ENCODE measurements at regions not wholly inside any gene's neighbourhood (a gene's known extent, or its start where the extent isn't known, plus 50 kb on each side); places are given as distances from the start of the nearest gene placed in this dataset.

- no peaks in the 10 kb centered on the region for H3K36me3 ChIP-seq (ENCODE audit: control insufficient read depth in 4 of 4, insufficient read depth in 4 of 4, low read length in 4 of 4)
- no peak overlapping the region for H3K9ac ChIP-seq (ENCODE audit: insufficient read depth in 1 of 2, low read length in 2 of 2)
- 88 to 96% methylated on average over 5 of the region's 5 CpGs for WGBS, 2 donors
- no peak for TF ChIP-seq CTCF (IDR thresholded peaks at IDR 0.05; ENCODE audit: control extremely low read depth, extremely low read depth)
- no peaks in the 10 kb centered on the region for H3K27me3 ChIP-seq (ENCODE audit: control insufficient read depth in 3 of 3, insufficient read depth in 3 of 3, low read length in 2 of 3)
- no peaks in the 10 kb centered on the region for H3K9me3 ChIP-seq (ENCODE audit: control insufficient read depth in 4 of 4, insufficient read depth in 3 of 4, low read length in 3 of 4)
- no peak overlapping the region for H3K27ac ChIP-seq (ENCODE audit: low read depth in 1 of 2, low read length in 1 of 2)
- ATAC-seq (ENCODE audit: insufficient read depth, low FRiP score): no peak
- peaks cover 0 to 27% (median 6%) of the 10 kb centered on the region in 5 donors for H3K4me1 ChIP-seq (ENCODE audit: control insufficient read depth in 5 of 5, insufficient read depth in 5 of 5, low read length in 5 of 5)
- no peak for DNase-seq
- H3K4me3 ChIP-seq: no peak overlapping the region
Observed at GRCh38 chr5:138640138-138640537, 64.9 kb upstream of the HSPA9 start.

DNA sequence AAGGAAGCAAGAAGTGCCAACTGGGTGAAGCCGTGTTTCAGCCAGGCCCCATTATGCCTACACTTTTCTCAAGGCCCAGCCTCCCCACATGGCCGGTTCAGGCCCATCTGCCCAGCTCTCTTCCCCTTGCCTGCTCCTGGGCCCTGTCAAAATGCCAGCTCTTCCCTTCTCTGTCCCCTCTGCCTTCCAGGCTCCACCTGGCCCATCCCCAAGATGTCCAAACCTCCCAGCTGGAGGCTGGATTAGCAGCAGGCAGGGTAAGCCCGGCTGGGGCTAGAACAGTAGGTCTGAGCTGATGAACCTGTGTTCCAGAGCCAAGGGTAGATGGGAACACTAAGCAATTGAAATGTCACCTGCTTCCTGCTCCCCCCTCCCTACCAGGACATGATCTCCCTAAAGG is 64.1 kb upstream of the HSPA9 start:
- Histone ChIP-seq H3K9me3 (ENCODE audit: control insufficient read depth in 4 of 4, insufficient read depth in 3 of 4, low read length in 3 of 4) (no peaks in the 10 kb centered on the region), H3K36me3 (ENCODE audit: control insufficient read depth in 4 of 4, insufficient read depth in 4 of 4, low read length in 4 of 4) (no peaks in the 10 kb centered on the region), H3K27me3 (ENCODE audit: control insufficient read depth in 3 of 3, insufficient read depth in 3 of 3, low read length in 2 of 3) (no peaks in the 10 kb centered on the region), H3K4me1 (ENCODE audit: control insufficient read depth in 5 of 5, insufficient read depth in 5 of 5, low read length in 5 of 5) (peaks cover 0 to 33% (median 10%) of the 10 kb centered on the region in 5 donors), H3K27ac (ENCODE audit: low read depth in 1 of 2, low read length in 1 of 2) (no peak overlapping the region), H3K9ac (ENCODE audit: insufficient read depth in 1 of 2, low read length in 2 of 2) (no peak overlapping the region), H3K4me3 (no peak overlapping the region)
- no peak for DNase-seq
- WGBS, 2 donors: 93% methylated on average over 2 to 3 of the region's 3 CpGs
- ATAC-seq (ENCODE audit: insufficient read depth, low FRiP score): no peak
- no peak for TF ChIP-seq CTCF (IDR thresholded peaks at IDR 0.05; ENCODE audit: control extremely low read depth, extremely low read depth)

DNA sequence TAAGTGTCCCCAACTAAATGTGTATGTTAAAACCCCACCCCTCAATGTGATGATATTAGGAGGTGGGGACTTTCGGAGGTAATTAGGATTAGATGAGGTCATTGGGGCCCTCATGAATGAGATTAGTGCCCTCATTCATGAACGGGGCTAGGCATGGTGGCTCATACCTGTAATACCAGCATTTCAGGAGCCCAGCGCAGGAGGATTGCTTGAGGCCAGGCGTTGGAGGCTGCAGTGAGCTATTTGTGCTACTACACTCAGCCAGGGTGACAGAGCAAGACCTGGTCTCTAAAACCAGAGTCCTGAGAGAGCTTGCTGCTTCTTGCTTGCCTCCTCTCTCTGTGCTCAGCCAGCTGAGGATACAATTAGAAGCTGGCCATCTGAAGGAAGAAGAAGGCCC is 62.1 kb upstream of the HSPA9 start:
- ATAC-seq (ENCODE audit: insufficient read depth, low FRiP score) (no peak), DNase-seq (no peak)
- H3K36me3 ChIP-seq (ENCODE audit: control insufficient read depth in 4 of 4, insufficient read depth in 4 of 4, low read length in 4 of 4): no peaks in the 10 kb centered on the region
- no peak overlapping the region for H3K9ac ChIP-seq (ENCODE audit: insufficient read depth in 1 of 2, low read length in 2 of 2)
- H3K27ac ChIP-seq (ENCODE audit: low read depth in 1 of 2, low read length in 1 of 2): no peak overlapping the region
- H3K27me3 ChIP-seq (ENCODE audit: control insufficient read depth in 3 of 3, insufficient read depth in 3 of 3, low read length in 2 of 3): no peaks in the 10 kb centered on the region
- 96 to 99% methylated on average over 4 of the region's 4 CpGs for WGBS, 2 donors
- no peak for TF ChIP-seq CTCF (IDR thresholded peaks at IDR 0.05; ENCODE audit: control extremely low read depth, extremely low read depth)
- H3K9me3 ChIP-seq (ENCODE audit: control insufficient read depth in 4 of 4, insufficient read depth in 3 of 4, low read length in 3 of 4): no peaks in the 10 kb centered on the region
- H3K4me3 ChIP-seq: no peak overlapping the region
- H3K4me1 ChIP-seq (ENCODE audit: control insufficient read depth in 5 of 5, insufficient read depth in 5 of 5, low read length in 5 of 5): peaks cover 0 to 33% (median 10%) of the 10 kb centered on the region in 5 donors

DNA sequence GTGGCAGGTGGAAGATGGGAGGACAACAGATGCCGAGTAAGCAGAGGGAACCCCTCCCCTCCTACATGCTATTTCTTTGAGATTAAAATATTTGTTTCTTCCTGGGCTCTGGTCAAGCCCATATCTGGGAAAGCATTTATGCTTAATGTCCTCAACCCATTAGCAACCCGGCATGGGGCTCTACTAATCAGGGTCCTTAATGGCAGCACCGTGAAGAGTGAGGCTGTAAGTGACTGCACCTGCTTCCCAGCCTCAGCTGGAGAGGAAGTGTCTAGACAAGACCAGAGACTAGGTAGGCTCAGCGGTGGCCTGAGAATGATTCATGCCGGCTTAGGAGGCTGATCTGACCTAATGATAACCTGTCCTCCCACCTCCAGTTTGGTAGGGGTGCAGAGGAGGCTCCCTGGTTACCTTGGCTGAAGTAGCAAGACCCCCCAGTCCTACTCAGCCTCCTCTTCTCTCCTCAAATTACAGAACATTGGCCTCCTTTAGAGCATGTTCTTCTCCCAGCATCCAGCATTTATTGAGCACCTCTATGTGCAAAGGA is 61.3 kb upstream of the HSPA9 start:
- ATAC-seq (ENCODE audit: insufficient read depth, low FRiP score): no peak

More for the DNA sequence above, 61.3 kb upstream of the HSPA9 start:
- 90 to 91% methylated on average over 5 of the region's 5 CpGs for WGBS, 2 donors
- no peak overlapping the region for H3K27ac ChIP-seq (ENCODE audit: low read depth in 1 of 2, low read length in 1 of 2)
- no peak overlapping the region for H3K4me3 ChIP-seq
- H3K36me3 ChIP-seq (ENCODE audit: control insufficient read depth in 4 of 4, insufficient read depth in 4 of 4, low read length in 4 of 4): no peaks in the 10 kb centered on the region
- DNase-seq: no peak
- no peaks in the 10 kb centered on the region for H3K9me3 ChIP-seq (ENCODE audit: control insufficient read depth in 4 of 4, insufficient read depth in 3 of 4, low read length in 3 of 4)
- H3K9ac ChIP-seq (ENCODE audit: insufficient read depth in 1 of 2, low read length in 2 of 2): no peak overlapping the region
- TF ChIP-seq CTCF (IDR thresholded peaks at IDR 0.05; ENCODE audit: control extremely low read depth, extremely low read depth): no peak
- no peaks in the 10 kb centered on the region for H3K27me3 ChIP-seq (ENCODE audit: control insufficient read depth in 3 of 3, insufficient read depth in 3 of 3, low read length in 2 of 3)
- H3K4me1 ChIP-seq (ENCODE audit: control insufficient read depth in 5 of 5, insufficient read depth in 5 of 5, low read length in 5 of 5): peaks cover 0 to 30% (median 8%) of the 10 kb centered on the region in 5 donors

Measured in lung (tissue), 11 donors.